Omental fat pad (tissue), 3 donors: ENCODE measurements at regions not wholly inside any gene's neighbourhood (a gene's known extent, or its start where the extent isn't known, plus 50 kb on each side); places are given as distances from the start of the nearest gene placed in this dataset.

Source experiments
- ATAC-seq: fragments of 150-250 bp; one replicate; pipeline ENCODE4 v1.9.1; 2016; ENCODE audit warnings: mild to moderate bottlenecking, moderate library complexity; ENCODE audit not compliant: low FRiP score
- DNase-seq: peaks from one replicate; pipeline ENCODE4 v3.0.0-alpha.2; 2019; ENCODE audit warnings: low spot score
- TF ChIP-seq, protein P1 (sequence below), 3 donors: fragments of 450-650 bp; IDR thresholded peaks; one replicate each; pipeline ENCODE4 v1.5.1; 2016 to 2017; ENCODE audit warnings: antibody characterized with exemption in 3 of 3, mild to moderate bottlenecking in 3 of 3, moderate library complexity in 2 of 3

DNA sequence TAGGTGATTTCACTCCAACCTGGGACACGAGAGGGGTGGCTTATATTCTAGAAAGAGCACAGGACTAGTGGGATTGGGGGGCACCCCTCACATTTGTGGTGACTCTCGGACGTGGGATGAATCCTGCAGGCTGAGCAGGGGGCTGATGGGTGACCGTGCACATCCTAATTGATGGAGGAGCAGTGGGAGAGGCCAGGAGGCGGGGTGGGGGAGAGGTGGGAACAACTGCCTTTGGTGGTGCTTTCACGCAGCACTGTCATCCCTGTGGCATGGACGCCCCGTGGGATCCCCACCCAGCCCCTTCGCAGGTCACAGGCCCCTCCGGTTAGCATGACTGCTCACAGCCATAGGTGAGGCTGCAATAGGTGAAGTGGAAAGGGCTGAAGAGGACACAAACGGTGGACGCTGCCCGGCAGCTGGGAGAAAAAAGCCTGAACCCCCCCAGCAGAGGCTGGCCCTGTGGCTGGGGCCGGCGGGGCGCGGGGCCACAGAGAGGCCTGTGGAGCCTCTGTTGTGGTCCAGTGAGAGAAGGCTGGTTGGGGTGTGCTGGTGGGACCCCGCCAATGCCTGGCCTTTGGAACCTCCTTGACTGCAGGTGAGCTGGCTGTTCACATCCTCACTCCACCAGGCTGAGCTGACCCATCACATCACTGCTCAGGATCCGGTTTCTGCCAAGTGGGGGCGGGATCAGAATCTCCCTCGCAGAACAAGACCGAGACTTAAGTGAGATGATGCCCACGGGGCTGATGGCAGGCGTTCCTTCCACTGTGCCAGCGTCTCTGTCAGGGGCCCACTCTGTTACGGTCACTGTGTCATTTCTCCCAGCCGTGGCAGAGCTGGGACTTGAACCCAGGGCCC, 325.4 kb downstream of the TEX29 start:
- no peak for ATAC-seq
- TF ChIP-seq, protein P1, sequence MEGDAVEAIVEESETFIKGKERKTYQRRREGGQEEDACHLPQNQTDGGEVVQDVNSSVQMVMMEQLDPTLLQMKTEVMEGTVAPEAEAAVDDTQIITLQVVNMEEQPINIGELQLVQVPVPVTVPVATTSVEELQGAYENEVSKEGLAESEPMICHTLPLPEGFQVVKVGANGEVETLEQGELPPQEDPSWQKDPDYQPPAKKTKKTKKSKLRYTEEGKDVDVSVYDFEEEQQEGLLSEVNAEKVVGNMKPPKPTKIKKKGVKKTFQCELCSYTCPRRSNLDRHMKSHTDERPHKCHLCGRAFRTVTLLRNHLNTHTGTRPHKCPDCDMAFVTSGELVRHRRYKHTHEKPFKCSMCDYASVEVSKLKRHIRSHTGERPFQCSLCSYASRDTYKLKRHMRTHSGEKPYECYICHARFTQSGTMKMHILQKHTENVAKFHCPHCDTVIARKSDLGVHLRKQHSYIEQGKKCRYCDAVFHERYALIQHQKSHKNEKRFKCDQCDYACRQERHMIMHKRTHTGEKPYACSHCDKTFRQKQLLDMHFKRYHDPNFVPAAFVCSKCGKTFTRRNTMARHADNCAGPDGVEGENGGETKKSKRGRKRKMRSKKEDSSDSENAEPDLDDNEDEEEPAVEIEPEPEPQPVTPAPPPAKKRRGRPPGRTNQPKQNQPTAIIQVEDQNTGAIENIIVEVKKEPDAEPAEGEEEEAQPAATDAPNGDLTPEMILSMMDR (IDR thresholded peaks at IDR 0.05) = no peak
- no peak for DNase-seq

DNA sequence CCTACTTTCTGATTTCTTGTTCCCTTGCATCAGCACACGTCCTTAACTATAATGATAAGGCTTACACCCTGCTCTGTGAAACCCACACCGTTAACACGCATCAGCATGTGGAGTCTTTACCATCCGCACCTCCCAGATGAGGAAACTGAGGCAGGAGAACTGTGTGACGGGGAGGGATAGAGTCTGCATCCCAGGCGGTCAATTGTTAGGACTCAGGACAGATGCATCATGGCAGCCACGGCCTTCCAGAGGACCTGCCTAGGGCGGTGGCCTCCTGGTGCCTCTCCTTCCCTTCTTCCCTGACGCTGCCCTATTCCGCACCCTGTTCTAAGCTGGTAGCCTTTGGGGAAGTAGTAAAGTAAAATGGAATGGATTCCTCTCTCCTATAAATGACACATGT, 326.0 kb downstream of the TEX29 start:
- ATAC-seq = no peak
- no peak for DNase-seq
- TF ChIP-seq, protein P1 (IDR thresholded peaks at IDR 0.05) = no peak

DNA sequence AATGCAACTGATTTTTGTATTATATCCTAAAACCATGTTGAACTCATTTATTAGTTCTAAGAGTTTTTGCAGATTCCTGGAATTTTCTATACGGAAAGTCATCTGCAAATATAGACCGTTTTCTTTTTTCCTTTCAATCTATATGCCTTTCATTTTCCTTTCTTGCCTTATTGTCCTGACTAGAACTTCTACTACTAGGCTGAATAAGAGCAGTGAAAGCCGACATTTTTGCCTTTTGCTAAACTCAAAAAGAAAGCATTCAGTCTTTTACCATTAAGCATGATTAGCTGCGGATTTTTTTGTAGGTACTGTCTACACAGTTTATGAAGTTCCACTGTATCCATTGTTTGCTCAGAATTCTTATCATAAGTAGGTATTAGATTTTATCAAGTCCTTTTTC, 328.4 kb downstream of the TEX29 start:
- DNase-seq = no peak
- no peak for ATAC-seq
- TF ChIP-seq, protein P1 (IDR thresholded peaks at IDR 0.05) = no peak

DNA sequence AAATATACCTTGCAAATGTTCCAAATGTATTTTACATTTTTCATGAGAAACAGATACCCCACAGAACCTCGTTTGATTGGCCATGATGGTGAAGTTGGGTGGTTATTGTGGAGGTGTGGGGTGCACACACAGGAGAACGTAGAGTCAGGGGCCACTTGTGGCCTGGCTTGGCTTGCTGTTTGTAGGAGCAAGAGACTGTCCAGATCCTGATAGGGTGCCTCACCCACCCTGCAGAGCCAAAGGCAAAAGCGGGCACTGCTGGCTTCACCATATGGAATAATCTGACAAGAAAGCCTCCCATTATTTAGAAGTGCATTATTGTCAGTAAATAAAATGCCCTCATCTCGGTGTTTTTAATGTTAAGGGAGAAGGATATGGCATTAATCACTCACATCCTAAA, 330.2 kb downstream of the TEX29 start:
- TF ChIP-seq, protein P1 (IDR thresholded peaks at IDR 0.05) = no peak
- no peak for ATAC-seq
- DNase-seq = no peak

DNA sequence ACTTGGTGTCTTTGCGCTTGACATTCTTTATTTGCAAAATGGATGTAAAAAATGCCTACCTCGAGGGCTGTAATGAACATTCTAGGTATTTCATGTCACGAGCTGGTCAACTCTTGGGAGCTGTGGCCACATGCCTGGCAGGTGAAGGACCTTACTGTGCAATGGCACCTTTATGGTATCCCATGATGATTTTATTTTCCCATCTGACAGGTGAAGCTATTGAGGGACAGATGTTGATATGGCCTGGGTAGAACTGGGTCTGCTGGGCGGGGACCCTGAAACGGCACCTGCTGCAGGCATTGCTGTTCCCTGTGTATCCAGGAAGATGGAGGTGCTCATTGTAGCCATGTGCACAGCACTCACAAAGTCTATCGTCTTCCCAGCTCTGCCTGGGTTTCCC, 332.2 kb downstream of the TEX29 start:
- no peak for ATAC-seq
- DNase-seq = no peak
- TF ChIP-seq, protein P1 (IDR thresholded peaks at IDR 0.05) = no peak

DNA sequence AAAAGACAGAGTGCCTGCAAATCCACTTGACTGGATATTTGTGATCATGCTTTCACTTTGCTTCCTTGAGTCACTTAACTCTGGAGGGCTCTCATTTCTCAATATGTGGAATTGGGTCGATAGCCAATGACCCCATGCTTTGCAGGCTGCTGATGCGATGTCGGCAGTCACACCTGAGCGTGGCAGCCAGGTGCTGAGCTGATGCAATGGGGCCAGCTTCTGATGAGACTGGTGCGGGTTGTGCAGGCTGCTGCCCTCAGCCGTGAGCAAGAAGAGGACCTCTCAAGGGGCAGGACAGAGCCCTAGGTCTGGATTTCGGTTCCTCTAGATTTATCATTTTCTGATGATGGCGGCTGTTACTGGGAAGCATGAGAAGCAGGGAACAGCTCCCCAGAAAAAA, 334.1 kb downstream of the TEX29 start:
- TF ChIP-seq, protein P1 (IDR thresholded peaks at IDR 0.05) = no peak
- DNase-seq = no peak
- no peak for ATAC-seq

DNA sequence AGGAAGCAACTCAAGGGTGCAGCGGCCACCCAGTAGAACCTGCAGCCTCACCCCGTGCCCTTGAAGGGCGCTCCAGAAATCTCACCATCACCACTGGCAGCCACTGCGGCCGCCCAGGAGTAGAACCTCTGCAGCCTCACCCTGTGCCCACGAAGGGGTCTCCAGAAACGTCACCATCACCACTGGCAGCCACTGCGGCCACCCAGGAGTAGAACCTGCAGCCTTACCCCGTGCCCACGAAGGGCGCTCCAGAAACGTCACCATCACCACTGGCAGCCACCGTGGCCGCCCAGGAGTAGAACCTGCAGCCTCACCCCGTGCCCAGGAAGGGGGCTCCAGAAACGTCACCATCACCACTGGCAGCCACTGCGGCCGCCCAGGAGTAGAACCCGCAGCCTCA, 336.0 kb downstream of the TEX29 start:
- ATAC-seq (no peak), DNase-seq (no peak)
- TF ChIP-seq, protein P1 (IDR thresholded peaks at IDR 0.05) = no peak
